Stimulated activated CD4-positive, alpha-beta T cell treated with anti-CD3 and anti-CD28 coated beads, Interleukin-1b, Interleukin-23, amount 100 ng/mL, for 4 hours (primary cell): ENCODE measurements at regions not wholly inside any gene's neighbourhood (a gene's known extent, or its start where the extent isn't known, plus 50 kb on each side); places are given as distances from the start of the nearest gene placed in this dataset.
A peak's percentile ranks its signal among the peaks of the same experiment; 100 is the strongest.
"Not testable (repeated sequence)": the region's sequence is repeated elsewhere in the genome, so short reads cannot be mapped to it uniquely, and the experiment has no call there.

ENCODE experiments used
- DNase-seq, 2 donors: peaks; one replicate each; pipeline ENCODE4 v3.0.0-alpha.2; 2020; ENCODE audit warnings: low read depth in 2 of 2

- DNase-seq: not testable (repeated sequence)
Observed at GRCh38 chr2:113386780-113387433, 50.6 kb upstream of the ZNG1B start.

- not testable (repeated sequence) for DNase-seq
Observed at GRCh38 chr2:113379621-113380020, 57.9 kb upstream of the ZNG1B start.

DNA sequence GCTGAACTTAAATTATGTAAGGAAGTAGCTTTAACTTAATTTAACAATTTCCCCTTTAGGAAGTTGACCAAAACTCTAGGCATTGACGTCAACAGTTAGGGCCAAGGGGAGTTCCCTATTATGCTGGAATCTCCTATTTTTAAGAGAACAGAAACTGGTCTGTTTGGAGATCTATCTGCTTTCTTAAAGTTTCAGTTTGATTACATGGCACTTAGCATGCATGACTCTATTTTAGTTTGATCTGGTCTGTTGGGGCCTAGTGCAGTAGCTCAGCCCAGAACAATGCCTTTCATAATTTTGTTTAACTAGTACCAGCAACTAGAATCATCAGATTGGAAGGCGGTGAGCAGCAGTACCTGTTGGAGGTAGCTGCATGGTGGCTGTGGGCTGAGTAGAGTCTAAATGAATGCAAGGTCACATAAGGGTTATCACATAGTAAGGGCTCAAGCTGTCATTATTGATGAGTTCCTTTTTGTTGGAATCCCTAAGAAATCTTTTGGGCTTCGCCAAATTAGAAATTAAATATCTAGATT is 60.5 kb upstream of the ZNG1B start:
- DNase-seq: no peak

DNA sequence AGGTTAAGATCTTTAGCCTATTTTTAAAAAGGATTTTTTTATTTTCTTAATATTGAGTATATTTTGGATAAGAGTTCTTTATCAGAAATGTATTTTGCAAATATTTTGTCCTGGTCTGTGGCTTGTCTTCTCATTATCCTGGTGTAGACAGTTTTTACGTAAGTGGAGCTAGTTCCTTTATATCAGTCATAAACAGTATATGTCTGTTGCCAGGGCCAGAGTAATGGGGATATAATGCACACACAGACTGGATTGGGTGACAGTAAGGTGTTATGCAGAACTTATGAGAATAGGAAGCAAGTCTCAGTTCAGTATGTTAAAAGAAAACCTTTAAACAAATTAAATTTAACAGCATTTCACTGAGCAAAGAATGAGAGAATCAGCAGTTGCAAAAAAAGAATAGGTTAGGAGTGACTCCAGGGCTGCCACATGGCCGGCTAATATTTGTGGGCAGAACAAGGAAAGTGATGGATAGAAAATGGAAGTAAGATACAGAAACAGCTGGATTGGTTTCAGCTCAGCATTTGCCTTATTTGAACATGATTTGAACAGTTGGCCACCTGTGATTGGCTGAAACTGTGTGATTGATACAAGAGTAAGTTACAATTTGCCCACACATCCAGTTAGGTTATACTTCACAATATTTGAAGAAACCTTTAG is 61.1 kb upstream of the ZNG1B start:
- no peak for DNase-seq

GRCh38 chr2:113374857-113375256 is 62.6 kb upstream of the ZNG1B start:
- DNase-seq: not testable (repeated sequence)

DNA sequence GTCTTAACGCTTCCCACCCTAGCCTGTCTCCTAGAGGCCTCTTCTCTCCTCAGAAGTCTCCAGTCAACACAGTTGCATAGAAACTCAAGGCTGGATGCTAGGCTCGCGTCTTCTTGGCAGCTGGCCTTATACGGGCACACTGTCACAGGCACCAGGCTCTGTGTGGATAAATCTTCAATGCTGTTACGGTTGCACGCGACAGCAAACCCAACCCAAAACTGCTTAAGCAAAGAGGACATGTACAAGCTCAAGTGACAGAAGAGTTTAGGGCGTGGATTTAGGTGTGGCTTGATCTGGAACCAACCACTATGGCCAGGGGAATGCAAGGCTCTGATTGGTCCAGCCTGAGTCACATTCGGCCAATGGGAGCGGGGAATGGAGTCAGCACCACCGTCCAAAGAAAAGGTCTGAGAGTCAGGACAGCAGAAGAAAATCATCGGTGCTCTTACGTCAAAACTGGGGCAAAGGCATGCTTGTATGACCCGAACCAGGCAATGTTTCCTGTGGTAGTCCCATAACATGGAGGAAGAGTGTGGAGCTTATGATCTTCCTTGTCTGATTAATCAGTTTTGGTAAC is 65.1 kb upstream of the ZNG1B start:
- DNase-seq: not testable (repeated sequence)

- peak; percentile 40 to 54 for DNase-seq
Observed at GRCh38 chr2:113370478-113371091, 66.9 kb upstream of the ZNG1B start.

- DNase-seq: no peak
Observed at GRCh38 chr2:113370030-113370429, 67.5 kb upstream of the ZNG1B start.

GRCh38 chr2:113368581-113368980 is 68.9 kb upstream of the ZNG1B start:
- not testable (repeated sequence) for DNase-seq

- DNase-seq: not testable (repeated sequence)
Observed at GRCh38 chr2:113366821-113367220, 70.7 kb upstream of the ZNG1B start.

GRCh38 chr2:113365791-113366190 is 71.7 kb upstream of the ZNG1B start:
- DNase-seq: not testable (repeated sequence)

GRCh38 chr2:113365290-113365689 is 72.2 kb upstream of the ZNG1B start:
- not testable (repeated sequence) for DNase-seq

GRCh38 chr2:113361051-113361450 is 76.4 kb upstream of the ZNG1B start:
- DNase-seq: no peak

- no peak for DNase-seq
Observed at GRCh38 chr2:113357071-113357470, 78.3 kb upstream of the PAX8 start.

- not testable (repeated sequence) for DNase-seq
Observed at GRCh38 chr2:113356284-113356683, 77.6 kb upstream of the PAX8 start.

DNA sequence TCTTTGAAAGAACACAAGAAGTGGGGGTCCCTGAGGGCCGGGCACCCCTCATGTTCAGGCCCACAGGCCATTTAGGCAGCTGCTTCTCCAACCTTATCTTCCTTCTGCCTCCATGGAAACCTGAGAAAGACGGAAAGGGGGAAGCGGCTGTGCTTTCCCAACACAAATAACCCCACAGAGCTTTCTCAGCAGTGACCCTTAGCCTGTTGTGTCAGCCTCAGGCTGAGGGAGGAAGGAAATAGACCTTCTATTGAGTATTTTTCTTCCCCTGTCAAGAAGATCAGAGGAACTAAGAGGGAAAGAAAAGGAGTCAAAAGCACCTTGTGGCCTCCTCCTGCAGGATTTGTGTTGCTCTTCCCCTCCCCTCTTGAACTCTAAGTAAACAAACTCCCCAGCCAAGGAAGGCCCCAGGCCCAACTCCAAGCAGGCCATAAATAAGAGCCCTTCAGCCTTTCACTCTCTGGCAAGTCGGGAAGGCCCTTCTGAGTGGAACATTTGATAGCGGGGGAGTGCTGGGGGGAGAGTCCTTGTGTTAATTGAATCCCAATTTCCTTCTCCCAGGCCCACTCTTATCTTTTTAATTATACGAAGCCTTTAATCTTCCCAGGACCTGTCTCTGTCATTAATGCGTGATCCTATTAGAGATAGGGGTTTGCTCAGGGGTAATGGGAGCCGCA is 76.8 kb upstream of the PAX8 start:
- DNase-seq: not testable (repeated sequence)

DNA sequence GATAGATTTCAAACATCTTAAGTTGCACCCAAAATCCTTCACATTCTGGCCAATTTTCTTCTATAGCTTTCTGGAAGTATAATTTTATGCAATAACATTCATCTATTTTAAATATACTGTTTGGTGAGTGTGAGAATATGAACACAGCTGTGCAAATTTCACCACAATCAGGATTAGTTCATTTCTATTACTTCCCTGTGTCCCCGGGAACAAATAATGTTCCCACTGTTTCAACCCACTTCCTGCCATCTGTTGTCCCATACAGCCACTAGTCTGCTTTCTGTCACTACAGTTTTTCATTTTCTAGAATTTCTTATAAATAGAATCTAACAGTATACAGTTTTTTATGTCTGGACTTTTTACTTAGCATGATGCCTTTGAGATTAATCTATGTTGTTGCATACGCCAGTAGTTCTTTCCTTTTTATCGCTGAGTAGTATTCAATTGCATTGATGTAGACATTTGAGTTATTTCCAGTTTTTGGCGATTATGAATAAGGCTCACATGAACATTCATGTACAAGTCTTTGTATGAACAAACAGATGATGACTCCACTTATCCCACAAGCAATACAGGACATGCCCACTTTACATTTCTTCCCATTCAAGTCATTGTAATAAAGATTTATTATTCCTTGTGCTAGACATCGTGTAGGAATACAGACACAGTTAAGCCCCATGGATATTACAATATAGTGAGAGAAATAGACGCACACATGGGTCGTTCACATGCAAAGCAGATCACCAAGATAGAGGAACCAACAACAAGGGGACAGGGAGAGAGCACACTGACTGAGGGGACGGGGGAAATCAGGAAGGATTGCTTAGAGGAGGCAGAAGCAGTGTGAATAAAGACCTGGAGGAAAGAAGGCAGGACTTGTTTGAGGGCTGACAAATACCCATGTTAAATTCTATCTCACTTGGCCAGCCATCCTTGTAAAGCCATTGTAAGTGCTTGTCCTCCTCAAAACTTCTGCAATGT is 72.9 kb upstream of the PAX8 start:
- DNase-seq: no peak

- not testable (repeated sequence) for DNase-seq
Observed at GRCh38 chr2:113343800-113344199, 65.1 kb upstream of the PAX8 start.

DNA sequence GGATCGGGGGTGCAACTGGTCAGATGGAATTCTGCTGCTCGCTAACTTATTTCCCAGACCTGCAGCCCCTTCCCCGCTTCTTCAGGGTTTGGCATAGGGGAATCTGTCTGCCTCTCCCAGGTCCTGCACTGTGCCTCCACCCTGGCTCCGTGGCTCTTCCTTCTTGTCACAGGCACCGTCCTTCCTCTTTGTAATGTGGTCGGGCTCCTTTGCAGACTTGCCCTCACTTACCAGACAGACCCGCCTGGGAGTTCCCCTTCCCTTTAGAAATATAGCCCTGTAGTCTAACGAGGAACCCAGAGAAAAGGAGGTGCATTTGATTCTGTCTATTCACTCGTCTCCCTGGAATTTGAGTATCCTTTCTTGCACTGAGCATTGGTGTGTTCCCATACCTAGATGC is 63.9 kb upstream of the PAX8 start:
- no peak for DNase-seq

DNA sequence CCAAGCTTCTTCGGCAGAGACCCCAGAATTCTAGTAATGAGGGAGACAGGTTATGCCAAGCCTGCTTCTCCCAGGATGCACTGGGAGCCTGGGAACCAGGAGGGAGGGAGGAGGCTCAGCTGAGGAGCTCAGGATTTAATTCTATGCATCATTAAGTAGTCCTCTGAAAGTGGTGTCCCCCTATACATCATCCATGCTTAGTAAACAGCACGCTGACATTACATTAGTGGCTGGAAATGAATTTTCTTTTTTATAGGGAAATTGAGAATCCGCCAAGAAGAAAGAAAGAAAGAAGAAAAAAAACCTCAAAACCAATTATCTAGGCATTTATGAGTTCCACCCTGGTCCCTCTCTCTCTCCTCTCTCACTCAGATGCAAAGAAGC is 63.1 kb upstream of the PAX8 start:
- not testable (repeated sequence) for DNase-seq
